ENCODE measurements at regions not wholly inside any gene's neighbourhood (a gene's known extent, or its start where the extent isn't known, plus 50 kb on each side); places are given as distances from the start of the nearest gene placed in this dataset.

GRCh38 chr7:136309407-136309806 is 332.2 kb upstream of the MTPN start:
- Histone ChIP-seq H3K4me3 (ENCODE audit: low read length) (no peak overlapping the region), H3K36me3 (ENCODE audit: insufficient read depth, low read depth, low read length) (no peaks in the 10 kb centered on the region), H3K4me1 (ENCODE audit: insufficient read depth, low read length) (no peaks in the 10 kb centered on the region), H3K9me3 (ENCODE audit: insufficient read depth, low read depth, low read length) (peaks cover 11% of the 10 kb centered on the region), H3K27ac (ENCODE audit: low read length) (no peak overlapping the region), H3K9ac (ENCODE audit: low read depth, low read length) (no peak overlapping the region), H3K27me3 (ENCODE audit: insufficient read depth, low read length) (no peaks in the 10 kb centered on the region)

GRCh38 chr7:136308230-136308629 is 331.1 kb upstream of the MTPN start:
- no peaks in the 10 kb centered on the region for H3K4me1 ChIP-seq (ENCODE audit: insufficient read depth, low read length)

GRCh38 chr7:136303162-136303561 is 326.0 kb upstream of the MTPN start:
- Histone ChIP-seq H3K9me3 (ENCODE audit: insufficient read depth, low read depth, low read length) (peaks cover 2% of the 10 kb centered on the region; the same call in 1 of the 2 replicates), H3K36me3 (ENCODE audit: insufficient read depth, low read depth, low read length) (no peaks in the 10 kb centered on the region)

More at GRCh38 chr7:136308230-136308629, 331.1 kb upstream of the MTPN start:
- H3K9me3 ChIP-seq (ENCODE audit: insufficient read depth, low read depth, low read length) = peaks cover 11% of the 10 kb centered on the region
- H3K27ac ChIP-seq (ENCODE audit: low read length) = no peak overlapping the region
- no peaks in the 10 kb centered on the region for H3K36me3 ChIP-seq (ENCODE audit: insufficient read depth, low read depth, low read length)
- H3K4me3 ChIP-seq (ENCODE audit: low read length) = no peak overlapping the region
- no peak overlapping the region for H3K9ac ChIP-seq (ENCODE audit: low read depth, low read length)
- no peaks in the 10 kb centered on the region for H3K27me3 ChIP-seq (ENCODE audit: insufficient read depth, low read length)

GRCh38 chr7:136302049-136302448 is 324.9 kb upstream of the MTPN start:
- H3K4me3 ChIP-seq (ENCODE audit: low read length) = no peak overlapping the region
- no peak overlapping the region for H3K9ac ChIP-seq (ENCODE audit: low read depth, low read length)
- no peaks in the 10 kb centered on the region for H3K27me3 ChIP-seq (ENCODE audit: insufficient read depth, low read length)
- no peaks in the 10 kb centered on the region for H3K4me1 ChIP-seq (ENCODE audit: insufficient read depth, low read length)
- no peaks in the 10 kb centered on the region for H3K36me3 ChIP-seq (ENCODE audit: insufficient read depth, low read depth, low read length)
- no peak overlapping the region for H3K27ac ChIP-seq (ENCODE audit: low read length)
- H3K9me3 ChIP-seq (ENCODE audit: insufficient read depth, low read depth, low read length) = no peaks in the 10 kb centered on the region

More at GRCh38 chr7:136303162-136303561, 326.0 kb upstream of the MTPN start:
- no peaks in the 10 kb centered on the region for H3K4me1 ChIP-seq (ENCODE audit: insufficient read depth, low read length)
- H3K27ac ChIP-seq (ENCODE audit: low read length) = no peak overlapping the region
- H3K4me3 ChIP-seq (ENCODE audit: low read length) = no peak overlapping the region
- no peaks in the 10 kb centered on the region for H3K27me3 ChIP-seq (ENCODE audit: insufficient read depth, low read length)
- no peak overlapping the region for H3K9ac ChIP-seq (ENCODE audit: low read depth, low read length)

- H3K27ac ChIP-seq (ENCODE audit: low read length) = no peak overlapping the region
- H3K9ac ChIP-seq (ENCODE audit: low read depth, low read length) = no peak overlapping the region
- H3K4me1 ChIP-seq (ENCODE audit: insufficient read depth, low read length) = no peaks in the 10 kb centered on the region
- no peaks in the 10 kb centered on the region for H3K36me3 ChIP-seq (ENCODE audit: insufficient read depth, low read depth, low read length)
- H3K27me3 ChIP-seq (ENCODE audit: insufficient read depth, low read length) = no peaks in the 10 kb centered on the region
- H3K4me3 ChIP-seq (ENCODE audit: low read length) = no peak overlapping the region
- no peaks in the 10 kb centered on the region for H3K9me3 ChIP-seq (ENCODE audit: insufficient read depth, low read depth, low read length)
Observed at GRCh38 chr7:136294977-136295376, 317.8 kb upstream of the MTPN start.

GRCh38 chr7:136293841-136294391 is 316.8 kb upstream of the MTPN start:
- H3K4me1 ChIP-seq (ENCODE audit: insufficient read depth, low read length) = no peaks in the 10 kb centered on the region
- H3K9ac ChIP-seq (ENCODE audit: low read depth, low read length) = no peak overlapping the region
- no peak overlapping the region for H3K4me3 ChIP-seq (ENCODE audit: low read length)
- no peak overlapping the region for H3K27ac ChIP-seq (ENCODE audit: low read length)
- H3K36me3 ChIP-seq (ENCODE audit: insufficient read depth, low read depth, low read length) = no peaks in the 10 kb centered on the region
- no peaks in the 10 kb centered on the region for H3K9me3 ChIP-seq (ENCODE audit: insufficient read depth, low read depth, low read length)
- no peaks in the 10 kb centered on the region for H3K27me3 ChIP-seq (ENCODE audit: insufficient read depth, low read length)

GRCh38 chr7:136293272-136293671 is 316.1 kb upstream of the MTPN start:
- Histone ChIP-seq H3K27me3 (ENCODE audit: insufficient read depth, low read length) (no peaks in the 10 kb centered on the region), H3K4me1 (ENCODE audit: insufficient read depth, low read length) (no peaks in the 10 kb centered on the region), H3K36me3 (ENCODE audit: insufficient read depth, low read depth, low read length) (no peaks in the 10 kb centered on the region), H3K9ac (ENCODE audit: low read depth, low read length) (no peak overlapping the region), H3K27ac (ENCODE audit: low read length) (no peak overlapping the region), H3K4me3 (ENCODE audit: low read length) (no peak overlapping the region), H3K9me3 (ENCODE audit: insufficient read depth, low read depth, low read length) (no peaks in the 10 kb centered on the region)

- no peak overlapping the region for H3K4me3 ChIP-seq (ENCODE audit: low read length)
- no peak overlapping the region for H3K27ac ChIP-seq (ENCODE audit: low read length)
- no peak overlapping the region for H3K9ac ChIP-seq (ENCODE audit: low read depth, low read length)
- no peaks in the 10 kb centered on the region for H3K27me3 ChIP-seq (ENCODE audit: insufficient read depth, low read length)
- no peaks in the 10 kb centered on the region for H3K9me3 ChIP-seq (ENCODE audit: insufficient read depth, low read depth, low read length)
- H3K36me3 ChIP-seq (ENCODE audit: insufficient read depth, low read depth, low read length) = no peaks in the 10 kb centered on the region
- no peaks in the 10 kb centered on the region for H3K4me1 ChIP-seq (ENCODE audit: insufficient read depth, low read length)
Observed at GRCh38 chr7:136292365-136292764, 315.2 kb upstream of the MTPN start.

GRCh38 chr7:136290351-136290750 is 313.2 kb upstream of the MTPN start:
- H3K9me3 ChIP-seq (ENCODE audit: insufficient read depth, low read depth, low read length) = no peaks in the 10 kb centered on the region

GRCh38 chr7:136278057-136278456 is 300.9 kb upstream of the MTPN start:
- H3K9me3 ChIP-seq (ENCODE audit: insufficient read depth, low read depth, low read length) = no peaks in the 10 kb centered on the region
- no peak overlapping the region for H3K9ac ChIP-seq (ENCODE audit: low read depth, low read length)
- H3K4me1 ChIP-seq (ENCODE audit: insufficient read depth, low read length) = no peaks in the 10 kb centered on the region
- no peaks in the 10 kb centered on the region for H3K27me3 ChIP-seq (ENCODE audit: insufficient read depth, low read length)
- no peaks in the 10 kb centered on the region for H3K36me3 ChIP-seq (ENCODE audit: insufficient read depth, low read depth, low read length)
- no peak overlapping the region for H3K4me3 ChIP-seq (ENCODE audit: low read length)
- H3K27ac ChIP-seq (ENCODE audit: low read length) = no peak overlapping the region

More at GRCh38 chr7:136290351-136290750, 313.2 kb upstream of the MTPN start:
- H3K4me3 ChIP-seq (ENCODE audit: low read length) = no peak overlapping the region
- no peak overlapping the region for H3K9ac ChIP-seq (ENCODE audit: low read depth, low read length)
- H3K27me3 ChIP-seq (ENCODE audit: insufficient read depth, low read length) = no peaks in the 10 kb centered on the region
- H3K4me1 ChIP-seq (ENCODE audit: insufficient read depth, low read length) = no peaks in the 10 kb centered on the region
- H3K36me3 ChIP-seq (ENCODE audit: insufficient read depth, low read depth, low read length) = no peaks in the 10 kb centered on the region
- H3K27ac ChIP-seq (ENCODE audit: low read length) = no peak overlapping the region

GRCh38 chr7:136275794-136276193 is 298.6 kb upstream of the MTPN start:
- Histone ChIP-seq H3K36me3 (ENCODE audit: insufficient read depth, low read depth, low read length) (no peaks in the 10 kb centered on the region), H3K27ac (ENCODE audit: low read length) (no peak overlapping the region)

GRCh38 chr7:136274636-136275345 is 297.6 kb upstream of the MTPN start:
- H3K27ac ChIP-seq (ENCODE audit: low read length) = no peak overlapping the region
- H3K4me1 ChIP-seq (ENCODE audit: insufficient read depth, low read length) = no peaks in the 10 kb centered on the region
- H3K4me3 ChIP-seq (ENCODE audit: low read length) = no peak overlapping the region
- no peaks in the 10 kb centered on the region for H3K27me3 ChIP-seq (ENCODE audit: insufficient read depth, low read length)
- no peaks in the 10 kb centered on the region for H3K9me3 ChIP-seq (ENCODE audit: insufficient read depth, low read depth, low read length)
- H3K9ac ChIP-seq (ENCODE audit: low read depth, low read length) = no peak overlapping the region
- no peaks in the 10 kb centered on the region for H3K36me3 ChIP-seq (ENCODE audit: insufficient read depth, low read depth, low read length)

More at GRCh38 chr7:136275794-136276193, 298.6 kb upstream of the MTPN start:
- Histone ChIP-seq H3K4me1 (ENCODE audit: insufficient read depth, low read length) (no peaks in the 10 kb centered on the region), H3K4me3 (ENCODE audit: low read length) (no peak overlapping the region), H3K9me3 (ENCODE audit: insufficient read depth, low read depth, low read length) (no peaks in the 10 kb centered on the region), H3K27me3 (ENCODE audit: insufficient read depth, low read length) (no peaks in the 10 kb centered on the region), H3K9ac (ENCODE audit: low read depth, low read length) (no peak overlapping the region)

Measured in iPS-20b (cell line).